ENCODE measurements at regions not wholly inside any gene's neighbourhood (a gene's known extent, or its start where the extent isn't known, plus 50 kb on each side); places are given as distances from the start of the nearest gene placed in this dataset.
"Not testable (repeated sequence)": the region's sequence is repeated elsewhere in the genome, so short reads cannot be mapped to it uniquely, and the experiment has no call there.

DNA sequence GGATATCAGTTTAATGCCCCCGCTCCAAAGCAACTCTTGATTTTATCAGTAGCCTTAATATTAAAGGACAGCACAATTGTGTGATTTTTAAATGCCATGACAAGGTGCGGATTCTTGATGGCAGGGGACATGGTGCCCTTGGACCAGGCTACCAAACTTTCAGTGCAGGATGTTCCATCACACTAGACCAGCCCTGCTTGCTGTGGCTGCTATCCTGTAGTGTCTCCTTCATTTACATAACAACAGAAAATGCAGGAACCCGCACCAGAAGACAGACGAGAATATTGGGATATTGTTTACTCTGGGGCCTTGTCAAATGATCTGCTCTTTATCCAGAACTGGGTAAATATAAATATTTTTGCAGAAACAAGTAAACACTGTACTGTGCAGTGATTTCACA, 229.3 kb upstream of the PKN2 start:
- no peak for DNase-seq

- peak; percentile 26 for DNase-seq
Measured at GRCh38 chr1:88455621-88456256, 228.3 kb upstream of the PKN2 start.

DNA sequence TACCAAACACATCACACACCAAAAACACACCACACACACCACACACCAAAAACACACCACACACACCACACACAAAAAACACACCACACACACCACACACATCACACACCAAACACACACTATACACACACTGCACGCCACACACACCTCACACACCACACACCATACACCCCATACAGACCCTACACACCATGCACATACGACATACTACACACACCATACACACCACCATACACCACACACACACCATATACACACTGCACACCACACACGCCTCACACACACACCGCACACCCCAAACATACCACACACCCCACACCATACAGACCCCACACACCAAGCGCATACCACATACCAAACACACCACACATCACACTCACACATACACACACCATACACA, 226.9 kb upstream of the PKN2 start:
- no peak for DNase-seq

DNA sequence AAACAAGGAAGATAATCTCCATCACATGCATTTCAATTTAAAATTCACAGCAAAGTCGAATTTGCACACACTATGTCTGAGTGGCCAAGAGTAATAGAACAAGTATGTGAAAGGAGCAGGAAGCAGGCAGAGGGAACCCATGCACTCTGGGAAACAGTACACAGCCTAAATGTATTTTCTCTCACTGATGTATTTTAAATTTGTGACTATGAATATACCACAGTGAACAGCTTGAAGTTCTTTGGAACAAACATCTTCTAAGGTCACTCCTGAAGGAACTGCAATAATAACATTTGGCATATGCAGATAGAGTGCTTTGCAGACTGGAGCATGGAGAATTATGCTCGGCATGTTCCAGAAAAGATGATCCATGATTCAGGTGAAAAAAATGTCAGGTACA, 223.1 kb upstream of the PKN2 start:
- no peak for DNase-seq

- no peak for DNase-seq
Measured at GRCh38 chr1:88462096-88462487, 222.0 kb upstream of the PKN2 start.

DNA sequence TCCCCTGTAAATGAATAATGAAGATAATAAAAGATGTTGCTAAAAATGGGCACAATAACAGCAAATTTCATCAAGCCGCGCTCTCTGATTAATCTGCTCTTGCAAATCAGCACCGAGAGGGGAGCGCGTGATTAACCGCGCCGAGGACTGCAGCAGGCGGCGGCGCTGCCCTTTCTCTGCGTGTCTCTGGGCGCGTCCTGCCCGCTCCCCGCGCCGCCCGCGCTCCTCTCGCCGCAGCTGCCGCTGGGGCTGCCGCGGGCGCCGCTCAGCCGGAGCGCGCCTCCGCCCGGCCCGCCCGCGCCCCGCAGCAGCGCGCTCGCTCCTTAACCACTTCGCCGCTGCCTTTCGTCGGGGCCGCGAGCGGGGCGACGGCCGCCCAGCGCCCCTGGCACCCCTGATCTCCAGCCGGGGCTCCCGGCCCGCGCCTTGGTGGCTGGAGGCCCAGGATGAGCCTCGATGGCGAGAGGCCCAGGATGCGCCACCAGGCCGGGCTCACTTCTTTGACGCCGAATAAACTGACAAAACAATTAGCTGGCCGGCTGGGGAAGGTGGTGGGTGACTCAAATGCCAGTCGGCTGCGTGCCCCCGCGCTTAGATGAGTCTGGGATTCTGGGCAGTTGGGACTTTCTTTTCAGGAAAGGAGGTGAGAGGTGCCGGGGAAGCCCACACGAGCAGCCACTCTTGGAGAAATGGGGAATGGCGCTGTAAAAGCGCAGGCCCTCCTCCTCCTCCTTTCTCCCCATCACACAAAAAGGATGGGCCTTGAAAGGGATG, 221.4 kb upstream of the PKN2 start:
- no peak for DNase-seq

DNA sequence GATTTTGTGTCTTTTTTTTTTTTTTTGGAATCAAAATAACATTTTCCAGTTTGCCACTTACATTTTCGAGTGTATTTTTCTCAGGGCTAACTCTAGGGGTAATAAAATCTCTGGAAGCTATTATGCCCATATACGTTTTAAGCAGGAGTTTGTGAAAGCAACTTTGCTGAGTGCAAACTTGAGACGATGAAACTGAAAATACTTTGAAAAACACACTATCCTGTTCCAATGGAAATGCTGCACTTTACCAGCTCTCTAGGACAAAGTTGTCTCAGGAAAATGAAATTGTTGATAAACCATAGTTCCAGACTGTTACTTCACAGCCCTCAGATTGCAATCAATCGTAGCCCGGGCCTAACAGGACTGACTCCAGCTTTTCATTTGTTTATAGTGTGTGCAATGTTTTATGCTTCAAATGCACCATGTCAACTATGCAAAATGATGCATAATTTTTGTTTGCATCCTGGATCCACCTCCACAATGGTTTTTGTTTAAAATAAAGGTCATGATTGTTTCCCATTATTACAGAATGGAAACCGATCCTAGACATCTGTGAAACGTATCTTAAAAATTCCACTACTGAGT, 220.6 kb upstream of the PKN2 start:
- no peak for DNase-seq

DNA sequence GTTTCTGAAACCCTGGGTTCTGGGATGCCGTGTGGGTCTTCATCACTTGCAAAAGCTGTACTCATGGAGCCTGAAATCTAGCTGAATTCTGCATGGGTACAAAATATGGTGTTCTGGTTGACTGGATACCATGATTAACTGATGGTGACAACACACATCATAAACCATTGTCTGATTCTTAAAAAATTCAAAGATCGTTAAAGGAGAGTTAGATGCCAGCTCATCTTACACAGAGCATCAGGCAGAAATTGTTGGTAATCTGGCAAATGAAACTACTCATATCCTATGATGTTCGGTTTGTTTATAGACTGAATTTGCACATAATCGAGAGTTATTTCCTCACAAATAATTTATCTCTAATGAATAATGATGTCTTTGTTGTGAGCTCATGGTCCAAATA, 218.1 kb upstream of the PKN2 start:
- no peak for DNase-seq

DNA sequence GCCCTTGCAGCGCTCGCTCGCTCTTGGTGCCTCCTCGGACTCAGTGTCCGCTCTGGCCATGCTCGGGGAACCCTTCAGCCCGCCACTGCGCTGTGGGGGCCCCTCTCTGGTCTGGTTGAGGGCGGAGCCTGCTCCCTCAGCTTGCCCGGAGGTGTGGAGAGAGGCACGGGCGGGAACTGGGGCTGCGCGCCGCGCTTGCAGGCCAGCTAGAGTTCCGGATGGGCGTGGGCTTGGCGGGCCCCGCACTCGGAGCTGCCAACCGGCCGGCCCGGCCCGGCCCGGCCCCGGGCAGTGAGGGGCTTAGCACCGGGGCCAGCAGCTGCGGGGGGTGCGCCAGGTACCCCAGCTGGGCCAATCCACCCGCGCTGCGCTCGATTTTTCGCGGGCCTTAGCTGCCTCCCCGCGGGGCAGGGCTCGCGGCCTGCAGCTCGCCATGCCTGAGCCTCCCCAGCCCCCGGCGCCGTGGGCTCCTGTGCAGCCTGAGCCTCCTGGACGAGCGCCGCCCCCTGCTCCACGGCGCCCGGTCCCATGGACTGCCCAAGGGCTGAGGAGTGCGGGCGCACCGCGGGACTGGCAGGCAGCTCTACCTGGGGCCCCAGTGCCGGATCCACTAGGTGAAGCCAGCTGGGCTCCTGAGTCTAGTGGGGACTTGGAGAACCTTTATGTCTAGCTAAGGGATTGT, 217.0 kb upstream of the PKN2 start:
- DNase-seq, result no peak

DNA sequence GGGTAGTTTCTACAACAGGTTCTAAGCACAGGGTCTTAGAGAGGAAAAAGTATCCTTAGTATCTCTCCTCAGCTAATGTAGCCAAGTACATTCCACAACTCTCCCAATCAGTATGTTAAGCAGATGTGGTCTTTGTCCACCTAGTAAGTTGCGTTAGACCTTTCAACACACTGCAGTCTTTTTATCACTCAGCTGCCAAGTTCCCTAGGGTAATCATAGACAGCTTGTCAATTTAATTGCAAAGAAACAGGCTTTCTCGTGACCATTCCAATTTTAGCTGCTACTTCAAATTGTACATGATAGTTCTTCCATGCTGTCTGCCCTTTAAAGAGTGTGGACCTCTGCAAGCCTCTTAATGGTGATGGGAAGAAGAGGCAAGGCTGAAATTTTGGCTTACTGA, 211.8 kb upstream of the PKN2 start:
- DNase-seq, result no peak

- no peak for DNase-seq
Measured at GRCh38 chr1:88472714-88473113, 211.4 kb upstream of the PKN2 start.

- DNase-seq, result no peak
Measured at GRCh38 chr1:88474555-88475304, 209.3 kb upstream of the PKN2 start.

DNA sequence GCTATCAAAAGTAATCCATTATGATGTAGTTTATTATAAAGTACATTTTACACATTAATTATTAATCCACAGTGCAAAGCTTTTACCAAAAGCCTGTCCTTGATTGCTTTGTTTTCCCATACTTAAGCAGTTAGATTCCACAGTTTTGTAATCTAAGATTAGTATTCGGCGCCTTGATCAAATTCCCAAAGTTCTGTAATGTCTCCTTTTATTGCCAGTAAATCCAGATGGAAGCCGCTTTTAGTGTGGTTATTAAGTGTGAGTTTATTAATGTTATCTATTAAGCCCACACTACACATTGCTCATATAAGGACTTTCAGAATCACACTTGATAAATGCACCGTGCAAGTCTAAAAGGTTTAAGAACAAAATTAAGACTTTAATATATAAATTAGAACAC, 199.2 kb upstream of the PKN2 start:
- no peak for DNase-seq

- no peak for DNase-seq
Measured at GRCh38 chr1:88488237-88488636, 195.8 kb upstream of the PKN2 start.

- DNase-seq, result no peak
Measured at GRCh38 chr1:88490676-88491075, 193.4 kb upstream of the PKN2 start.

GRCh38 chr1:88499671-88500070, 184.4 kb upstream of the PKN2 start:
- DNase-seq, result no peak

- no peak for DNase-seq
Measured at GRCh38 chr1:88502886-88503285, 181.2 kb upstream of the PKN2 start.

DNA sequence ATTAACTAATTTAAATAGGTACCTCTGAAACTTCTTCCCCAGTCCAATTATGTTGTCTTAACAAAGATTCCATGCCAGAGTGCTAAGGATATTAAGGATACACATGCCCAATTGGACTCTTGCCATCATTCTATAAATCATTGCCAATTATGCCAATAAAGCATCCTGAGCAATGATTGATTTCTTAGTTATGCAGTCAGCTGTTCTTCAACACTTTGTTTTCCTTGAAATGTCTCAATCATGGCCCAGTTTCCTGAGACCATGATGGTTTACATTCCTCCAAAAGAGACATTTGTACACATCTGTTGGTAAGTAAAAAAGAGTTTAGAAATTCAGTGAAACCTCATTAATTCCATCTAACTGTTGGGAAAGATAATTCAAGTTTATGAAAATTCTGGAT, 180.4 kb upstream of the PKN2 start:
- no peak for DNase-seq

- no peak for DNase-seq
Measured at GRCh38 chr1:88504601-88505000, 179.5 kb upstream of the PKN2 start.

- no peak for DNase-seq
Measured at GRCh38 chr1:88509379-88509778, 174.7 kb upstream of the PKN2 start.

DNA sequence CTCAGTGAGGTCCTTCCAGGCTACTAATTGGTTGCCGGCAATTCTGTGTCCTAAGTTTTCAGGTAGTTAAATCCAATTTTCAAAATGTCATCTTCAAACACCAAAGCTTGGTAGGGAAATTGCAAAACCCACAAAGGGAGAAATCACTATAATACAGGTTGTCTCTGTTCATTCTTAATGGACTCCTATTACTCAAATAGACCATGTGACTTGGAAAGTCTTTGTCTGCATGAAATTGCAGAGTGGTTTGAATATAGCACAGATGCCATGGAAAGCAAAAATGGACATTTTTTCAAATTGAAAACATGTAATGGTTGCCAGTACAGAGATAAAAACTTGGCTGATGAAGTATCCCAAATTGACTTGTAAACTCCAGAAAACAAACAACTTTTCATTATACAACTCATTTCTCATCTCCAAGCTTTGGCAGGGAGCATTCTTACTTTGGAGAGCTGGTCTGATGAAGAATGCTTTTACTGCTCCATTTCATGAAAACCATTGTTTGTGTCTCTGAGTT, 169.5 kb upstream of the PKN2 start:
- no peak for DNase-seq

GRCh38 chr1:88517499-88517898, 166.6 kb upstream of the PKN2 start:
- DNase-seq, result not testable (repeated sequence)

GRCh38 chr1:88519156-88519555, 164.9 kb upstream of the PKN2 start:
- DNase-seq, result no peak
